Gastroesophageal sphincter (tissue), 4 donors: ENCODE measurements at regions not wholly inside any gene's neighbourhood (a gene's known extent, or its start where the extent isn't known, plus 50 kb on each side); places are given as distances from the start of the nearest gene placed in this dataset.
"Not testable (repeated sequence)": the region's sequence is repeated elsewhere in the genome, so short reads cannot be mapped to it uniquely, and the experiment has no call there.

Experiments
- ATAC-seq: fragments of 150-250 bp; one replicate; pipeline ENCODE4 v1.9.1; 2016; ENCODE audit warnings: mild to moderate bottlenecking, moderate library complexity
- H3K27ac ChIP-seq, 4 donors: fragments of 200-600 bp; sonication (generic) in 3 of 4; 1 replicate in 3 of 4; 2 replicates in 1 of 4; pipeline ENCODE4 v1.5.1; 2016 to 2019
- H3K27me3 ChIP-seq: fragments of 200-600 bp; sonication (generic); one replicate; pipeline ENCODE4 v1.5.1; 2019
- H3K36me3 ChIP-seq, 2 donors: fragments of 200-600 bp; sonication (generic); one replicate each; pipeline ENCODE4 v1.5.1; 2019; ENCODE audit warnings: control low read depth in 1 of 2
- H3K4me1 ChIP-seq, 3 donors: fragments of 200-600 bp; sonication (generic); 1 replicate in 2 of 3; 2 replicates in 1 of 3; pipeline ENCODE4 v1.5.1; 2016 to 2019; ENCODE audit warnings: control low read depth in 2 of 3
- H3K4me3 ChIP-seq, 2 donors: fragments of 200-600 bp; sonication (generic); one replicate each; pipeline ENCODE4 v1.5.1; 2019; ENCODE audit warnings: mild to moderate bottlenecking in 1 of 2, moderate library complexity in 1 of 2
- H3K9me3 ChIP-seq, 3 donors: fragments of 200-600 bp; sonication (generic); one replicate each; pipeline ENCODE4 v1.5.1; 2017 to 2019; ENCODE audit warnings: control low read depth in 2 of 3
- CTCF ChIP-seq, 4 experiments: fragments of 200-600 bp in 2 of 4; fragments of 450-650 bp in 2 of 4; sonication (generic) in 1 of 4; IDR thresholded peaks; one replicate each; pipeline ENCODE4 v1.5.1; 2017 to 2019; ENCODE audit warnings: antibody characterized with exemption in 4 of 4, mild to moderate bottlenecking in 2 of 4, moderate library complexity in 2 of 4
- EP300 ChIP-seq: sonication (generic); formaldehyde crosslinking; IDR thresholded peaks from one replicate; pipeline ENCODE4 v1.6.1; 2017; ENCODE audit warnings: antibody characterized with exemption, mild to moderate bottlenecking
- POLR2A ChIP-seq, 2 donors: fragments of 450-650 bp; IDR thresholded peaks; one replicate each; pipeline ENCODE4 v1.6.1; 2017; ENCODE audit warnings: antibody characterized with exemption in 2 of 2, mild to moderate bottlenecking in 2 of 2, moderate library complexity in 1 of 2
- POLR2AphosphoS5 ChIP-seq: sonication (generic); formaldehyde crosslinking; IDR thresholded peaks from one replicate; pipeline ENCODE4 v1.6.1; 2017; ENCODE audit warnings: antibody characterized with exemption
- WGBS, 2 donors: methylation state at CpG; one replicate each; pipeline ENCODE4 v1.1.5; 2018; ENCODE audit warnings: low coverage in 1 of 2; 5-methylcytosine and 5-hydroxymethylcytosine counted together

- Histone ChIP-seq H3K27ac (no peak overlapping the region), H3K27me3 (peaks cover 18% of the 10 kb centered on the region), H3K4me3 (no peak overlapping the region), H3K4me1 (no peaks in the 10 kb centered on the region), H3K36me3 (no peaks in the 10 kb centered on the region), H3K9me3 (no peaks in the 10 kb centered on the region)
- TF ChIP-seq EP300 (no peak), POLR2A (IDR thresholded peaks at IDR 0.05) (no peak), POLR2AphosphoS5 (no peak), CTCF (IDR thresholded peaks at IDR 0.05) (no peak)
- ATAC-seq: no peak
- 71 to 87% methylated on average over 5 of the region's 5 CpGs for WGBS, 2 donors
Observed at GRCh38 chr2:362924-363323, 75.0 kb upstream of the ALKAL2 start.

- H3K4me3 ChIP-seq: no peak overlapping the region
- ATAC-seq: no peak
- H3K9me3 ChIP-seq: no peaks in the 10 kb centered on the region
- TF ChIP-seq POLR2A (IDR thresholded peaks at IDR 0.05): no peak
- TF ChIP-seq POLR2AphosphoS5: no peak
- TF ChIP-seq CTCF (IDR thresholded peaks at IDR 0.05): no peak
- TF ChIP-seq EP300: no peak
- H3K36me3 ChIP-seq: no peaks in the 10 kb centered on the region
- WGBS, 2 donors: 70 to 81% methylated on average over 2 to 4 of the region's 4 CpGs
- H3K27ac ChIP-seq: no peak overlapping the region
- H3K4me1 ChIP-seq: no peaks in the 10 kb centered on the region
- peaks cover 27% of the 10 kb centered on the region for H3K27me3 ChIP-seq
Observed at GRCh38 chr2:360124-360523, 72.2 kb upstream of the ALKAL2 start.

GRCh38 chr2:359047-359446 lies 71.2 kb upstream of the ALKAL2 start:
- Histone ChIP-seq H3K4me3 (no peak overlapping the region), H3K27me3 (peaks cover 27% of the 10 kb centered on the region), H3K27ac (no peak overlapping the region), H3K4me1 (no peaks in the 10 kb centered on the region), H3K9me3 (no peaks in the 10 kb centered on the region), H3K36me3 (no peaks in the 10 kb centered on the region)
- TF ChIP-seq CTCF (IDR thresholded peaks at IDR 0.05) (no peak), EP300 (no peak), POLR2AphosphoS5 (no peak), POLR2A (IDR thresholded peaks at IDR 0.05) (no peak)
- no peak for ATAC-seq
- WGBS, 2 donors: 31 to 47% methylated on average over 5 of the region's 5 CpGs

- Histone ChIP-seq H3K27ac (no peak overlapping the region), H3K9me3 (no peaks in the 10 kb centered on the region), H3K4me1 (no peaks in the 10 kb centered on the region), H3K27me3 (peaks cover 29% of the 10 kb centered on the region), H3K36me3 (no peaks in the 10 kb centered on the region), H3K4me3 (no peak overlapping the region)
- TF ChIP-seq POLR2A (IDR thresholded peaks at IDR 0.05): no peak
- no peak for TF ChIP-seq CTCF (IDR thresholded peaks at IDR 0.05)
- no peak for TF ChIP-seq EP300
- TF ChIP-seq POLR2AphosphoS5: no peak
- no peak for ATAC-seq
- 43% methylated on average over 2 of the region's 2 CpGs; no CpG with 5 or more reads in 1 of the 2 donors for WGBS, 2 donors
Observed at GRCh38 chr2:357811-358210, 69.9 kb upstream of the ALKAL2 start.

- 57 to 72% methylated on average over 9 to 20 of the region's 21 CpGs for WGBS, 2 donors
- H3K27me3 ChIP-seq: peaks cover 31% of the 10 kb centered on the region
- not testable (repeated sequence) for H3K9me3 ChIP-seq, H3K27ac ChIP-seq, H3K4me3 ChIP-seq, H3K4me1 ChIP-seq, ATAC-seq, H3K36me3 ChIP-seq
Observed at GRCh38 chr2:356304-356703, 68.4 kb upstream of the ALKAL2 start.
